Ascending aorta (tissue), 2 donors: ENCODE measurements at regions not wholly inside any gene's neighbourhood (a gene's known extent, or its start where the extent isn't known, plus 50 kb on each side); places are given as distances from the start of the nearest gene placed in this dataset.

Experiments
- DNase-seq, 2 donors: peaks; one replicate each; pipeline ENCODE4 v3.0.0-alpha.2; 2019; ENCODE audit warnings: low spot score in 2 of 2
- H3K27ac ChIP-seq, 2 donors: fragments of 200-600 bp; sonication (generic); one replicate each; pipeline ENCODE4 v1.5.1; 2016 to 2017; ENCODE audit warnings: mild to moderate bottlenecking in 1 of 2
- H3K27me3 ChIP-seq: fragments of 200-600 bp; sonication (generic); one replicate; pipeline ENCODE4 v1.5.1; 2017
- H3K36me3 ChIP-seq, 2 donors: fragments of 200-600 bp; sonication (generic); one replicate each; pipeline ENCODE4 v1.5.1; 2016
- H3K4me1 ChIP-seq, 2 donors: fragments of 200-600 bp; sonication (generic); one replicate each; pipeline ENCODE4 v1.5.1; 2016 to 2017; ENCODE audit warnings: mild to moderate bottlenecking in 1 of 2
- H3K4me3 ChIP-seq, 2 donors: fragments of 200-600 bp; sonication (generic); one replicate each; pipeline ENCODE4 v1.5.1; 2016 to 2017; ENCODE audit warnings: mild to moderate bottlenecking in 1 of 2
- H3K9me3 ChIP-seq, 2 donors: fragments of 200-600 bp; sonication (generic); one replicate each; pipeline ENCODE4 v1.5.1; 2016
- intact Hi-C: fragments of 100-400 bp; cut with DNase I; formaldehyde crosslinking; loops from one replicate; pipeline ENCODE4 v1.15.1; 2023
- TF ChIP-seq, protein P1 (sequence below), 3 experiments: fragments of 200-600 bp in 2 of 3; fragments of 450-650 bp in 1 of 3; sonication (generic) in 2 of 3; IDR thresholded peaks; one replicate each; pipeline ENCODE4 v1.5.1; 2016 to 2019; ENCODE audit warnings: antibody characterized with exemption in 3 of 3, mild to moderate bottlenecking in 1 of 3, moderate library complexity in 1 of 3

DNA sequence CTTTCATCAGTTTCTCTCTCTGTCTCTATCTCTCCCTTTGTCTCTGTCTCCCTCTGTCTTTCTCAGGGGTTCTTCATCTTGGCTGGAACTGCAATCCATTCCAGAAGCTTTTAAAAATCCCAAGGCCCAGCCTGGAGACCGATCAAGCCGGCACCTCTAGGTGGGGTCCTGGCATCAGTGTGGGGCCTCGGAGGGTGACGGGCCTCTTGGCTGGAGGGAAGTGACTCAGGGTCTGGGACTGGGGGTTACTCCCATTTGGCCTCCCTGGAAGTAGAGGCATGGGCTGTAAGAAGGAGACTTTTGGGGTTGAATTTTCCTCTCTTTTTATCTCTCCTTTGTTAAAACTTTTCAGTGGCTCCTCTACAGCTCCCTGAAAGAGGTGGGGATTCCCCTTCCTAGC lies 52.8 kb upstream of the OTOF start:
- H3K36me3 ChIP-seq, result no peaks in the 10 kb centered on the region
- TF ChIP-seq, protein P1, sequence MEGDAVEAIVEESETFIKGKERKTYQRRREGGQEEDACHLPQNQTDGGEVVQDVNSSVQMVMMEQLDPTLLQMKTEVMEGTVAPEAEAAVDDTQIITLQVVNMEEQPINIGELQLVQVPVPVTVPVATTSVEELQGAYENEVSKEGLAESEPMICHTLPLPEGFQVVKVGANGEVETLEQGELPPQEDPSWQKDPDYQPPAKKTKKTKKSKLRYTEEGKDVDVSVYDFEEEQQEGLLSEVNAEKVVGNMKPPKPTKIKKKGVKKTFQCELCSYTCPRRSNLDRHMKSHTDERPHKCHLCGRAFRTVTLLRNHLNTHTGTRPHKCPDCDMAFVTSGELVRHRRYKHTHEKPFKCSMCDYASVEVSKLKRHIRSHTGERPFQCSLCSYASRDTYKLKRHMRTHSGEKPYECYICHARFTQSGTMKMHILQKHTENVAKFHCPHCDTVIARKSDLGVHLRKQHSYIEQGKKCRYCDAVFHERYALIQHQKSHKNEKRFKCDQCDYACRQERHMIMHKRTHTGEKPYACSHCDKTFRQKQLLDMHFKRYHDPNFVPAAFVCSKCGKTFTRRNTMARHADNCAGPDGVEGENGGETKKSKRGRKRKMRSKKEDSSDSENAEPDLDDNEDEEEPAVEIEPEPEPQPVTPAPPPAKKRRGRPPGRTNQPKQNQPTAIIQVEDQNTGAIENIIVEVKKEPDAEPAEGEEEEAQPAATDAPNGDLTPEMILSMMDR (IDR thresholded peaks at IDR 0.05), result no peak
- intact Hi-C loops, result no loop called here
- H3K27me3 ChIP-seq, result no peaks in the 10 kb centered on the region
- no peak overlapping the region for H3K27ac ChIP-seq
- H3K9me3 ChIP-seq, result no peaks in the 10 kb centered on the region
- H3K4me3 ChIP-seq, result no peak overlapping the region
- H3K4me1 ChIP-seq, result no peaks in the 10 kb centered on the region
- peak in 1 of 2 donors; percentile 33 for DNase-seq

DNA sequence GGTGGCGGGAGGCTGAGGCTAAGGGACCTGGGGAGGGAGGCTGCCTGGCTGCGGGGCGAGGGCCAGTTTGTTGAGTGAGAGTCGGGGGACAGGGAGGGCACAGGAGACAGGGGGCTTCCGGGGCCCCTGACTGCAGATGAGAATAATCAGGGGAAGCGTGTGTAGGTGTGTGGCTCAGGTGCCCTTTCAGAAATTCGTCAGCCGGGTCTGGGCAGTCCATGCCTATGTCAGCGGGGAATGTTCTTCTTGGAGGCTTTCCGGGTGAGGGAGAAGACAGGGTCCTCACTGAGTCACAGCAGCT lies 52.3 kb upstream of the OTOF start:
- no peaks in the 10 kb centered on the region for H3K27me3 ChIP-seq
- no peaks in the 10 kb centered on the region for H3K36me3 ChIP-seq
- no peak overlapping the region for H3K4me3 ChIP-seq
- no peaks in the 10 kb centered on the region for H3K9me3 ChIP-seq
- peak in 1 of 2 donors; percentile 57 for DNase-seq
- no peaks in the 10 kb centered on the region for H3K4me1 ChIP-seq
- H3K27ac ChIP-seq, result no peak overlapping the region
- TF ChIP-seq, protein P1 (IDR thresholded peaks at IDR 0.05), result no peak
- intact Hi-C loops, result no loop called here

- peak in 1 of 2 donors; percentile 18 for DNase-seq
- Histone ChIP-seq H3K4me1 (no peaks in the 10 kb centered on the region), H3K27me3 (no peaks in the 10 kb centered on the region), H3K9me3 (no peaks in the 10 kb centered on the region), H3K27ac (no peak overlapping the region), H3K36me3 (no peaks in the 10 kb centered on the region), H3K4me3 (no peak overlapping the region)
- intact Hi-C loops, result no loop called here
- TF ChIP-seq, protein P1 (IDR thresholded peaks at IDR 0.05), result no peak
Observed at GRCh38 chr2:26529406-26530239, 51.7 kb upstream of the OTOF start.

GRCh38 chr2:26528836-26529235 lies 50.9 kb upstream of the OTOF start:
- no peaks in the 10 kb centered on the region for H3K27me3 ChIP-seq
- no peak overlapping the region for H3K4me3 ChIP-seq
- no peak overlapping the region for H3K27ac ChIP-seq
- intact Hi-C loops, result no loop called here
- no peaks in the 10 kb centered on the region for H3K9me3 ChIP-seq
- DNase-seq, result peak in 1 of 2 donors; percentile 42
- no peaks in the 10 kb centered on the region for H3K36me3 ChIP-seq
- no peaks in the 10 kb centered on the region for H3K4me1 ChIP-seq
- TF ChIP-seq, protein P1 (IDR thresholded peaks at IDR 0.05), result no peak

- intact Hi-C loops, result no loop called here
- TF ChIP-seq, protein P1 (IDR thresholded peaks at IDR 0.05), result no peak
- Histone ChIP-seq H3K9me3 (no peaks in the 10 kb centered on the region), H3K4me3 (no peak overlapping the region), H3K36me3 (no peaks in the 10 kb centered on the region), H3K4me1 (no peaks in the 10 kb centered on the region), H3K27ac (no peak overlapping the region), H3K27me3 (no peaks in the 10 kb centered on the region)
- peak in 1 of 2 donors; percentile 46 for DNase-seq
Observed at GRCh38 chr2:26527726-26528585, 50.0 kb upstream of the OTOF start.
